ENCODE measurements at regions not wholly inside any gene's neighbourhood (a gene's known extent, or its start where the extent isn't known, plus 50 kb on each side); places are given as distances from the start of the nearest gene placed in this dataset.
"Not testable (repeated sequence)": the region's sequence is repeated elsewhere in the genome, so short reads cannot be mapped to it uniquely, and the experiment has no call there.

DNA sequence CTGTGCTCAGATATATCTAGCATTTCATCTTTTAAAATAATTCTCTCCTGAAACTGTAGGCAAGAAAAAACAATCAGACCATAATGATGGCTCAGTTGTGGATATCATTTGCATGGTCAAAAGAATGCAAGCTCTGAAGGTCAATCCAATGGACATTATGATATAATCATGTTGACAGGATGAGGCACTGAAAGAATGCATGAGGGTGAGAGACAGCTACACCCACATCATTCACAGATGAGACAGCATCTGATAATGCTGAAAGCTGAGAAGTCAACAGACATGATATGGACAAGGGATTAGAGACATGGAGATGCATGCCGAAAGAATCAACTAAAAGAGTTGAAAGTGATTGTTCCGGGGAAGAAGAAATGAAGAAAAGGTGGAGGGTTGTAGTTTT, 346.4 kb upstream of the CDH5 start:
- no peak overlapping the region for H3K27ac ChIP-seq (replicated peaks)
- no peak for DNase-seq (ENCODE audit: low read depth in 1 of 2, low spot score in 1 of 2)
- H3K27me3 ChIP-seq (ENCODE audit: insufficient read depth, poor library complexity, severe bottlenecking), result no peaks in the 10 kb centered on the region
- H3K4me3 ChIP-seq (replicated peaks; ENCODE audit: insufficient read depth, low read length), result no peak overlapping the region
- no peak for TF ChIP-seq GABPA (IDR thresholded peaks at IDR 0.05; ENCODE audit: low read depth)
- TF ChIP-seq POLR2AphosphoS5 (IDR thresholded peaks at IDR 0.05; ENCODE audit: low read depth), result no peak

DNA sequence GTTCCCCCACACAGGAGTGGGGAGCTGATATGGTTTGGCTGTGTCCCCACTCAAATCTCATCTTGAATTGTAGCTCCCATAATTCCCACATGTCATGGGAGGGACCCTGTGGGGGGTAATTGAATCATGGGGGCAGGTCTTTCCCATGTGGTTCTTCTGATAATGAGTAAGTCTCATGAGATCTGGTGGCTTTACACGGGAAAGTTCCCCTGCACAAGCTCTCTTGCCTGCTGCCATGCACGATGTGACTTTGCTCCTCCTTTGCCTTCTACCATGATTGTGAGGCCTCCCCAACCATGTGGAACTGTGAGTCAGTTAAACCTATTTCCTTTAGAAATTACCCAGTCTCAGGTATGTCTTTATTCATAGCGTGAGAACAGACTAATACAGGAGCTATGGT, 347.0 kb upstream of the CDH5 start:
- H3K4me3 ChIP-seq (replicated peaks; ENCODE audit: insufficient read depth, low read length); H3K27me3 ChIP-seq (ENCODE audit: insufficient read depth, poor library complexity, severe bottlenecking); H3K27ac ChIP-seq (replicated peaks); DNase-seq (ENCODE audit: low read depth in 1 of 2, low spot score in 1 of 2): not testable (repeated sequence)

DNA sequence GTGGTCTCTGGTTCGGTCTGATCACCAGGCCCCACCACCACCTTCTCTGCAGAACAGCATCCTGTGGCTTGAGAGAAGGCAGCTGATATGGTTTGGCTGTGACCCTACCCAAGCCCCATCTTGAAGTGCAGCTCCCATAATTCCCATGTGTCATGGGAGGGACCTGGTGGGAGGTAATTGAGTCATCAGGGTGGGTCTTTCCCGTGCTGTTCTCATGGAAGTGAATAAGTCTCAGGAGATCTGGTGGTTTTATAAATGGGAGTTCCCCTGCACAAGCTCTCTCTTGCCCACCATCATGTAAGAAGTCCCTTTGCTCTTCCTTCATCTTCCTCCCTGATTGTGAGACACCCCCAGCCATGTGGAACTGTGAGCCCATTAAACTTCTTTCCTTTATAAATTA, 352.3 kb upstream of the CDH5 start:
- H3K27me3 ChIP-seq (ENCODE audit: insufficient read depth, poor library complexity, severe bottlenecking), result no peaks in the 10 kb centered on the region
- H3K27ac ChIP-seq (replicated peaks), result no peak overlapping the region
- no peak for TF ChIP-seq GABPA (IDR thresholded peaks at IDR 0.05; ENCODE audit: low read depth)
- TF ChIP-seq, protein P1, sequence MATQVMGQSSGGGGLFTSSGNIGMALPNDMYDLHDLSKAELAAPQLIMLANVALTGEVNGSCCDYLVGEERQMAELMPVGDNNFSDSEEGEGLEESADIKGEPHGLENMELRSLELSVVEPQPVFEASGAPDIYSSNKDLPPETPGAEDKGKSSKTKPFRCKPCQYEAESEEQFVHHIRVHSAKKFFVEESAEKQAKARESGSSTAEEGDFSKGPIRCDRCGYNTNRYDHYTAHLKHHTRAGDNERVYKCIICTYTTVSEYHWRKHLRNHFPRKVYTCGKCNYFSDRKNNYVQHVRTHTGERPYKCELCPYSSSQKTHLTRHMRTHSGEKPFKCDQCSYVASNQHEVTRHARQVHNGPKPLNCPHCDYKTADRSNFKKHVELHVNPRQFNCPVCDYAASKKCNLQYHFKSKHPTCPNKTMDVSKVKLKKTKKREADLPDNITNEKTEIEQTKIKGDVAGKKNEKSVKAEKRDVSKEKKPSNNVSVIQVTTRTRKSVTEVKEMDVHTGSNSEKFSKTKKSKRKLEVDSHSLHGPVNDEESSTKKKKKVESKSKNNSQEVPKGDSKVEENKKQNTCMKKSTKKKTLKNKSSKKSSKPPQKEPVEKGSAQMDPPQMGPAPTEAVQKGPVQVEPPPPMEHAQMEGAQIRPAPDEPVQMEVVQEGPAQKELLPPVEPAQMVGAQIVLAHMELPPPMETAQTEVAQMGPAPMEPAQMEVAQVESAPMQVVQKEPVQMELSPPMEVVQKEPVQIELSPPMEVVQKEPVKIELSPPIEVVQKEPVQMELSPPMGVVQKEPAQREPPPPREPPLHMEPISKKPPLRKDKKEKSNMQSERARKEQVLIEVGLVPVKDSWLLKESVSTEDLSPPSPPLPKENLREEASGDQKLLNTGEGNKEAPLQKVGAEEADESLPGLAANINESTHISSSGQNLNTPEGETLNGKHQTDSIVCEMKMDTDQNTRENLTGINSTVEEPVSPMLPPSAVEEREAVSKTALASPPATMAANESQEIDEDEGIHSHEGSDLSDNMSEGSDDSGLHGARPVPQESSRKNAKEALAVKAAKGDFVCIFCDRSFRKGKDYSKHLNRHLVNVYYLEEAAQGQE (IDR thresholded peaks at IDR 0.05; ENCODE audit: insufficient replicate concordance, low read depth), result no peak
- no peak for TF ChIP-seq POLR2AphosphoS5 (IDR thresholded peaks at IDR 0.05; ENCODE audit: low read depth)
- TF ChIP-seq, protein P2, sequence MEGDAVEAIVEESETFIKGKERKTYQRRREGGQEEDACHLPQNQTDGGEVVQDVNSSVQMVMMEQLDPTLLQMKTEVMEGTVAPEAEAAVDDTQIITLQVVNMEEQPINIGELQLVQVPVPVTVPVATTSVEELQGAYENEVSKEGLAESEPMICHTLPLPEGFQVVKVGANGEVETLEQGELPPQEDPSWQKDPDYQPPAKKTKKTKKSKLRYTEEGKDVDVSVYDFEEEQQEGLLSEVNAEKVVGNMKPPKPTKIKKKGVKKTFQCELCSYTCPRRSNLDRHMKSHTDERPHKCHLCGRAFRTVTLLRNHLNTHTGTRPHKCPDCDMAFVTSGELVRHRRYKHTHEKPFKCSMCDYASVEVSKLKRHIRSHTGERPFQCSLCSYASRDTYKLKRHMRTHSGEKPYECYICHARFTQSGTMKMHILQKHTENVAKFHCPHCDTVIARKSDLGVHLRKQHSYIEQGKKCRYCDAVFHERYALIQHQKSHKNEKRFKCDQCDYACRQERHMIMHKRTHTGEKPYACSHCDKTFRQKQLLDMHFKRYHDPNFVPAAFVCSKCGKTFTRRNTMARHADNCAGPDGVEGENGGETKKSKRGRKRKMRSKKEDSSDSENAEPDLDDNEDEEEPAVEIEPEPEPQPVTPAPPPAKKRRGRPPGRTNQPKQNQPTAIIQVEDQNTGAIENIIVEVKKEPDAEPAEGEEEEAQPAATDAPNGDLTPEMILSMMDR (IDR thresholded peaks at IDR 0.05; ENCODE audit: insufficient read depth, low read length), result no peak
- TF ChIP-seq SPI1 (IDR thresholded peaks at IDR 0.05; ENCODE audit: borderline replicate concordance, low read depth), result no peak
- H3K4me3 ChIP-seq (replicated peaks; ENCODE audit: insufficient read depth, low read length), result no peak overlapping the region
- DNase-seq (ENCODE audit: low read depth in 1 of 2, low spot score in 1 of 2), result no peak

DNA sequence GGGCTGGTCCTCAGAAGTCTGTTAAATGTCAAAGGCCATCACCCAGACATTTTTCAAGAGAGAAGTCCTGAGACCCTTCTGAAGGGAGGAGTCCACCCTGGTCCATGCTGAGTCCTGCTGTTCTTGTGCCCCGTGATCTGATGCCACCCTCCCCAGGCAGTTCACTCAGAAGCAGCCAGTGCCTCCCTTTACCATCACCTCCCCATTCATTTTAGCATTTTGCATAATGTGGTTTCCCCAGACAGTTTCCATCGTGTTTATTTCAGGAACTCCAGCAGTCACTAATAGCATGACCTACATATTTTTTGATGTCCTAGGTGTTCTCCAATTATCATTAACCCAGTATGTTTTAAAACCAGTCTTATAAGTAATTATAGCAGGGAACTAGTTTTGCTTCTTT, 353.0 kb upstream of the CDH5 start:
- no peak for DNase-seq (ENCODE audit: low read depth in 1 of 2, low spot score in 1 of 2)
- H3K27me3 ChIP-seq (ENCODE audit: insufficient read depth, poor library complexity, severe bottlenecking), result no peaks in the 10 kb centered on the region
- no peak for TF ChIP-seq POLR2AphosphoS5 (IDR thresholded peaks at IDR 0.05; ENCODE audit: low read depth)
- TF ChIP-seq, protein P2 (IDR thresholded peaks at IDR 0.05; ENCODE audit: insufficient read depth, low read length), result no peak
- TF ChIP-seq, protein P1 (IDR thresholded peaks at IDR 0.05; ENCODE audit: insufficient replicate concordance, low read depth), result no peak
- no peak for TF ChIP-seq SPI1 (IDR thresholded peaks at IDR 0.05; ENCODE audit: borderline replicate concordance, low read depth)
- TF ChIP-seq GABPA (IDR thresholded peaks at IDR 0.05; ENCODE audit: low read depth), result no peak
- H3K27ac ChIP-seq (replicated peaks), result no peak overlapping the region
- H3K4me3 ChIP-seq (replicated peaks; ENCODE audit: insufficient read depth, low read length), result no peak overlapping the region

DNA sequence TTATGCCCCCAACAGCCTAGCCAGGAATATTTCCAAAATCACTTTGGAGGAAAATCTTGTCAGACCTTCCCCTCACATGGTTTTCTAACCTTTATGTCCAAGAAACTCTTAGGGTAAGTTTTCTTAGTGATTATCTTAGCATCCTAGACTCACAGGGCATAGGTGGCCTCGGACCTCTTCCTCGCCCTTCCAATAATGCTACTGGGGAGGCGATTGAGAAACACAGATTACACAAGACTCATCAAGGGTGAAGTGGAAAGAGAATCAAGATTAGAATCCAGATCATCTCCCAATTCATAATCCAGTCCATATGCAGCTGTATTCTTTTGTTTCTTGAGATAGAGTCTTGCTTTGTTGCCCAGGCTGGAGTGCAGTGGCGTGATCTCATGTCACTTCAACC, 358.4 kb upstream of the CDH5 start:
- TF ChIP-seq, protein P2 (IDR thresholded peaks at IDR 0.05; ENCODE audit: insufficient read depth, low read length), result no peak
- TF ChIP-seq, protein P1 (IDR thresholded peaks at IDR 0.05; ENCODE audit: insufficient replicate concordance, low read depth), result no peak
- TF ChIP-seq GABPA (IDR thresholded peaks at IDR 0.05; ENCODE audit: low read depth) (no peak), SPI1 (IDR thresholded peaks at IDR 0.05; ENCODE audit: borderline replicate concordance, low read depth) (no peak), POLR2AphosphoS5 (IDR thresholded peaks at IDR 0.05; ENCODE audit: low read depth) (no peak)

More for the DNA sequence above, 358.4 kb upstream of the CDH5 start:
- no peak overlapping the region for H3K27ac ChIP-seq (replicated peaks)
- H3K27me3 ChIP-seq (ENCODE audit: insufficient read depth, poor library complexity, severe bottlenecking), result no peaks in the 10 kb centered on the region
- H3K4me3 ChIP-seq (replicated peaks; ENCODE audit: insufficient read depth, low read length), result no peak overlapping the region
- no peak for DNase-seq (ENCODE audit: low read depth in 1 of 2, low spot score in 1 of 2)
